HEK293 (cell line): ENCODE measurements at regions not wholly inside any gene's neighbourhood (a gene's known extent, or its start where the extent isn't known, plus 50 kb on each side); places are given as distances from the start of the nearest gene placed in this dataset.

Experiments
- CTCF ChIA-PET: fragments of 350-600 bp; formaldehyde crosslinking; extraction: SDS; loops from one replicate; lab custom pipeline; 2021; ENCODE audit warnings: antibody characterized with exemption; lab: Yijun Ruan, JAX
- POLR2A ChIA-PET: fragments of 300-600 bp; formaldehyde crosslinking; extraction: SDS; loops from one replicate; lab custom pipeline; 2020; ENCODE audit warnings: antibody characterized with exemption, inconsistent platforms; lab: Yijun Ruan, JAX
- H3K27ac ChIP-seq: fragments of 200-500 bp; sonication (Bioruptor generic); 2 replicates; pipeline ENCODE4 v1.5.1; 2014; ENCODE audit warnings: low read depth, low read length, control low read depth, inconsistent platforms; ENCODE audit errors: extremely low read depth
- H3K36me3 ChIP-seq, 2 experiments: fragments of 200-500 bp in 1 of 2; sonication (Bioruptor generic) in 1 of 2; 1 replicate in 1 of 2; 2 replicates in 1 of 2; pipeline ENCODE4 v1.5.1; 2014 to 2017; ENCODE audit warnings: inconsistent platforms in 2 of 2, low read length in 2 of 2; ENCODE audit not compliant: control insufficient read depth in 2 of 2, insufficient read depth in 1 of 2
- H3K4me1 ChIP-seq: fragments of 200-500 bp; sonication (Bioruptor generic); 2 replicates; pipeline ENCODE4 v1.5.1; 2014; ENCODE audit warnings: mild to moderate bottlenecking, low read length, inconsistent platforms; ENCODE audit not compliant: control insufficient read depth, insufficient read depth
- H3K4me3 ChIP-seq: 2 replicates; pipeline ENCODE4 v1.5.1; 2011; ENCODE audit warnings: low read depth, mild to moderate bottlenecking, control low read depth, low read length, moderate library complexity
- H3K9me3 ChIP-seq: fragments of 200-500 bp; sonication (Bioruptor generic); 2 replicates; pipeline ENCODE4 v1.5.1; 2014; ENCODE audit warnings: low read depth, low read length, inconsistent platforms; ENCODE audit not compliant: control insufficient read depth, insufficient read depth
- GLI4 ChIP-seq: fragments of 450-650 bp; formaldehyde crosslinking; IDR thresholded peaks from 2 replicates; pipeline ENCODE4 v1.5.1; 2016; ENCODE audit warnings: missing biosample characterization, missing genetic modification characterization
- KLF9 ChIP-seq: fragments of 450-650 bp; formaldehyde crosslinking; IDR thresholded peaks from 2 replicates; pipeline ENCODE4 v1.5.1; 2016; ENCODE audit warnings: missing biosample characterization, missing genetic modification characterization, low read depth
- OSR2 ChIP-seq: fragments of 450-650 bp; formaldehyde crosslinking; IDR thresholded peaks from 2 replicates; pipeline ENCODE4 v1.5.1; 2016; ENCODE audit warnings: missing biosample characterization, missing genetic modification characterization
- PRDM1 ChIP-seq: fragments of 450-650 bp; formaldehyde crosslinking; IDR thresholded peaks from 2 replicates; pipeline ENCODE4; 2016; ENCODE audit warnings: missing biosample characterization, missing genetic modification characterization
- TCF7L2 ChIP-seq: IDR thresholded peaks from 2 replicates; pipeline ENCODE4 v1.6.1; 2011; ENCODE audit warnings: low read depth, mild to moderate bottlenecking, inconsistent platforms, low read length, moderate library complexity, borderline replicate concordance
- WT1 ChIP-seq: fragments of 450-650 bp; formaldehyde crosslinking; IDR thresholded peaks from 2 replicates; pipeline ENCODE4 v1.5.1; 2016; ENCODE audit warnings: missing biosample characterization, missing genetic modification characterization
- ZBTB17 ChIP-seq: fragments of 450-650 bp; formaldehyde crosslinking; IDR thresholded peaks from 2 replicates; pipeline ENCODE4 v1.5.1; 2016; ENCODE audit warnings: missing biosample characterization, missing genetic modification characterization
- ZBTB48 ChIP-seq: fragments of 450-650 bp; formaldehyde crosslinking; IDR thresholded peaks from 2 replicates; pipeline ENCODE4 v1.5.1; 2016; ENCODE audit warnings: missing biosample characterization, missing genetic modification characterization
- ZBTB7A ChIP-seq: fragments of 450-650 bp; formaldehyde crosslinking; IDR thresholded peaks from 2 replicates; pipeline ENCODE4 v1.5.1; 2016; ENCODE audit warnings: low read depth, missing biosample characterization, missing genetic modification characterization
- ZNF138 ChIP-seq: fragments of 450-650 bp; formaldehyde crosslinking; IDR thresholded peaks from 2 replicates; pipeline ENCODE4 v1.5.1; 2016; ENCODE audit warnings: missing biosample characterization, missing genetic modification characterization, borderline replicate concordance
- ZNF169 ChIP-seq: fragments of 450-650 bp; formaldehyde crosslinking; IDR thresholded peaks from 2 replicates; pipeline ENCODE4 v1.5.1; 2016; ENCODE audit warnings: missing biosample characterization, missing genetic modification characterization
- ZNF2 ChIP-seq: fragments of 450-650 bp; formaldehyde crosslinking; IDR thresholded peaks from 2 replicates; pipeline ENCODE4 v1.5.1; 2016; ENCODE audit warnings: missing biosample characterization, missing genetic modification characterization
- ZNF223 ChIP-seq: fragments of 450-650 bp; formaldehyde crosslinking; IDR thresholded peaks from 2 replicates; pipeline ENCODE4 v1.5.1; 2016; ENCODE audit warnings: missing biosample characterization, missing genetic modification characterization
- ZNF248 ChIP-seq: fragments of 450-650 bp; formaldehyde crosslinking; IDR thresholded peaks from 2 replicates; pipeline ENCODE4 v1.5.1; 2017; ENCODE audit warnings: missing biosample characterization, missing genetic modification characterization
- ZNF394 ChIP-seq: fragments of 450-650 bp; formaldehyde crosslinking; IDR thresholded peaks from 2 replicates; pipeline ENCODE4 v1.5.1; 2016; ENCODE audit warnings: missing biosample characterization, missing genetic modification characterization, mild to moderate bottlenecking, moderate library complexity, borderline replicate concordance
- ZNF433 ChIP-seq: fragments of 450-650 bp; formaldehyde crosslinking; IDR thresholded peaks from 2 replicates; pipeline ENCODE4 v1.5.1; 2016; ENCODE audit warnings: missing biosample characterization, missing genetic modification characterization, low read depth
- ZNF521 ChIP-seq: fragments of 450-650 bp; formaldehyde crosslinking; IDR thresholded peaks from 2 replicates; pipeline ENCODE4 v1.5.1; 2017; ENCODE audit warnings: missing biosample characterization, mild to moderate bottlenecking, missing genetic modification characterization
- ZNF585B ChIP-seq: fragments of 450-650 bp; formaldehyde crosslinking; IDR thresholded peaks from 2 replicates; pipeline ENCODE4 v1.5.1; 2016; ENCODE audit warnings: missing biosample characterization, missing genetic modification characterization
- ZNF621 ChIP-seq: fragments of 450-650 bp; formaldehyde crosslinking; IDR thresholded peaks from 2 replicates; pipeline ENCODE4 v1.5.1; 2017; ENCODE audit warnings: missing biosample characterization, missing genetic modification characterization
- ZNF76 ChIP-seq: fragments of 450-650 bp; formaldehyde crosslinking; IDR thresholded peaks from 2 replicates; pipeline ENCODE4; 2016; ENCODE audit warnings: low read depth, missing biosample characterization, missing genetic modification characterization, borderline replicate concordance
- ZNF837 ChIP-seq: fragments of 450-650 bp; formaldehyde crosslinking; IDR thresholded peaks from 2 replicates; pipeline ENCODE4 v1.5.1; 2016; ENCODE audit warnings: missing biosample characterization, missing genetic modification characterization
- ZSCAN30 ChIP-seq: fragments of 450-650 bp; IDR thresholded peaks from 2 replicates; pipeline ENCODE4 v1.5.1; 2018; ENCODE audit warnings: missing biosample characterization, mild to moderate bottlenecking, missing genetic modification characterization, moderate library complexity
- TF ChIP-seq, protein P1 (sequence below): fragments of 450-650 bp; formaldehyde crosslinking; IDR thresholded peaks from 2 replicates; pipeline ENCODE4 v1.5.1; 2016; ENCODE audit warnings: missing biosample characterization, missing genetic modification characterization, low read depth
- TF ChIP-seq, protein P2 (sequence below): fragments of 450-650 bp; formaldehyde crosslinking; IDR thresholded peaks from 2 replicates; pipeline ENCODE4 v1.5.1; 2016; ENCODE audit warnings: missing biosample characterization, missing genetic modification characterization, low read depth
- TF ChIP-seq, protein P3 (sequence below): fragments of 450-650 bp; formaldehyde crosslinking; IDR thresholded peaks from 2 replicates; pipeline ENCODE4 v1.5.1; 2016; ENCODE audit warnings: missing biosample characterization, missing genetic modification characterization

DNA sequence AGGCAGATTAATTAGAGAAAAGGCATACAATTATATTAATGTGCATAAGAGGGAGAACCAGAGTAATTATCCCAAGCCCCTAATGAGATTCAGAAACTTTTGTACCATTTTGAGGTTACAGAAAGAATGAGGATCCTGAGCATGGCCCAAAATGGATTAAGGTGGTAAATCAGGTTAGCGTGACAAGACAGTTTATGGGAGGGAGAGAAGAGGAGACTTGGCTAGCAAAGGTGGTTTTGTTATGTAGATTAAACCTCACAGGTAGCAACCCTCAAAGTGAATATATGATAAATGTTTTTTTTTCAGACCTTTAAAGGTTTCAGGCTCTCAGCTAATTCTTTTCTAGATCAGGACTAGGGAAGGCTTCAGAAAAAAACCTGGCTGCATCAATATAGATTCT is 781.8 kb downstream of the FAM133A start:
- no peak for TF ChIP-seq ZNF585B (tag by site-specific recombination)
- H3K4me3 ChIP-seq: no peak overlapping the region
- no peak overlapping the region for H3K27ac ChIP-seq
- ChIA-PET POLR2A (no interaction called here), CTCF (no interaction called here)
- H3K9me3 ChIP-seq: no peaks in the 10 kb centered on the region
- H3K4me1 ChIP-seq: no peaks in the 10 kb centered on the region
- no peaks in the 10 kb centered on the region for H3K36me3 ChIP-seq

DNA sequence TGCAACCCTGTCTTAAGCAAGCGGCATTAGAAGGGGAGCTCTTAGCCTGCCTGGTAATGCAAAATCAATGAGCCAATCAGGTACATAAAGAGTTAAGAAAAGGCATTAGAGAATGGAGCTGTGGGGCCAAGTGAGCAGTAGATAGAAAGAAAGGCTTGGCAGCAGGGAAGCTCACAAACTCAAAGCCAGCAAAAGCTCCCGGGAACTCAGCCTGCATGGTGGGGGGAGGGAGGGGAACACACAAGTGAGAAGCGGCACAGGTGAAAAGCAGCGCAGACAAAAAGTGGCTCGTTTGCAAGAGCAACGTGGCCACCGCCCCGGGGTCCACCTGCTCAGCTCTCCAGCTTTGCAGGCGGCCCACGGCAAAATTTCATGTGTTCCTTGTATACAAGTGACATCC is 818.5 kb downstream of the FAM133A start:
- ChIA-PET POLR2A (no interaction called here), CTCF (no interaction called here)
- Histone ChIP-seq H3K4me3 (no peak overlapping the region), H3K9me3 (no peaks in the 10 kb centered on the region), H3K27ac (no peak overlapping the region), H3K4me1 (no peaks in the 10 kb centered on the region), H3K36me3 (no peaks in the 10 kb centered on the region)
- TF ChIP-seq OSR2 (tag by site-specific recombination) (no peak), ZNF521 (tag by site-specific recombination) (no peak), ZNF433 (tag by site-specific recombination) (no peak), ZNF248 (no peak), ZNF2 (tag by site-specific recombination) (no peak), ZNF394 (no peak), ZBTB17 (tag by site-specific recombination) (no peak), PRDM1 (tag by site-specific recombination) (no peak), ZNF621 (no peak), WT1 (tag by site-specific recombination) (no peak), GLI4 (tag by site-specific recombination) (no peak), ZBTB7A (tag by site-specific recombination) (no peak), TCF7L2 (no peak), ZNF837 (tag by site-specific recombination) (no peak)

DNA sequence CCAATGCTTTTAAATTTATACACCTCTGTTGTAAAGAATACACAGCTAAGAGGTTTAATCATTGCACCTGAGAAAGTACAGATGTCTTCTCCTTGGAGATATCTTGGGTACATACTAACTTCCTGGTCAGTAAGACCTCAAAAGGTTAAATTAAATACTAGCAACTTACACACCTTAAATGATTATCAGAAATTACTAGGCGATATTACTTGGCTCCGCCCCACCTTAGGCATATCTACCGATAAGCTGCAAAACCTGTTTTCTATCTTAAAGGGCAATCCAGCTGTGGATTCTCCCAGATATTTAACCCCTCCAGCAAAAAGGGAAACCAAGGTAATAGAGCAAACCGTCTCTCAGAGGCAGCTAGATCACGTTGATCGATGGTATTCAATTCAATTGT is 819.4 kb downstream of the FAM133A start:
- H3K4me1 ChIP-seq: no peaks in the 10 kb centered on the region
- H3K9me3 ChIP-seq: no peaks in the 10 kb centered on the region
- POLR2A ChIA-PET: no interaction called here
- TF ChIP-seq ZBTB48 (no peak), KLF9 (tag by site-specific recombination) (no peak), ZNF76 (tag by site-specific recombination) (no peak), ZNF138 (no peak), ZNF223 (tag by site-specific recombination) (no peak), ZSCAN30 (tag by site-specific recombination) (no peak), ZNF169 (tag by site-specific recombination) (no peak), ZNF394 (no peak)
- TF ChIP-seq, protein P1, sequence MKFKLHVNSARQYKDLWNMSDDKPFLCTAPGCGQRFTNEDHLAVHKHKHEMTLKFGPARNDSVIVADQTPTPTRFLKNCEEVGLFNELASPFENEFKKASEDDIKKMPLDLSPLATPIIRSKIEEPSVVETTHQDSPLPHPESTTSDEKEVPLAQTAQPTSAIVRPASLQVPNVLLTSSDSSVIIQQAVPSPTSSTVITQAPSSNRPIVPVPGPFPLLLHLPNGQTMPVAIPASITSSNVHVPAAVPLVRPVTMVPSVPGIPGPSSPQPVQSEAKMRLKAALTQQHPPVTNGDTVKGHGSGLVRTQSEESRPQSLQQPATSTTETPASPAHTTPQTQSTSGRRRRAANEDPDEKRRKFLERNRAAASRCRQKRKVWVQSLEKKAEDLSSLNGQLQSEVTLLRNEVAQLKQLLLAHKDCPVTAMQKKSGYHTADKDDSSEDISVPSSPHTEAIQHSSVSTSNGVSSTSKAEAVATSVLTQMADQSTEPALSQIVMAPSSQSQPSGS (tag by site-specific recombination): no peak
- TF ChIP-seq, protein P2, sequence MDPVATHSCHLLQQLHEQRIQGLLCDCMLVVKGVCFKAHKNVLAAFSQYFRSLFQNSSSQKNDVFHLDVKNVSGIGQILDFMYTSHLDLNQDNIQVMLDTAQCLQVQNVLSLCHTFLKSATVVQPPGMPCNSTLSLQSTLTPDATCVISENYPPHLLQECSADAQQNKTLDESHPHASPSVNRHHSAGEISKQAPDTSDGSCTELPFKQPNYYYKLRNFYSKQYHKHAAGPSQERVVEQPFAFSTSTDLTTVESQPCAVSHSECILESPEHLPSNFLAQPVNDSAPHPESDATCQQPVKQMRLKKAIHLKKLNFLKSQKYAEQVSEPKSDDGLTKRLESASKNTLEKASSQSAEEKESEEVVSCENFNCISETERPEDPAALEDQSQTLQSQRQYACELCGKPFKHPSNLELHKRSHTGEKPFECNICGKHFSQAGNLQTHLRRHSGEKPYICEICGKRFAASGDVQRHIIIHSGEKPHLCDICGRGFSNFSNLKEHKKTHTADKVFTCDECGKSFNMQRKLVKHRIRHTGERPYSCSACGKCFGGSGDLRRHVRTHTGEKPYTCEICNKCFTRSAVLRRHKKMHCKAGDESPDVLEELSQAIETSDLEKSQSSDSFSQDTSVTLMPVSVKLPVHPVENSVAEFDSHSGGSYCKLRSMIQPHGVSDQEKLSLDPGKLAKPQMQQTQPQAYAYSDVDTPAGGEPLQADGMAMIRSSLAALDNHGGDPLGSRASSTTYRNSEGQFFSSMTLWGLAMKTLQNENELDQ: no peak
- TF ChIP-seq, protein P3, sequence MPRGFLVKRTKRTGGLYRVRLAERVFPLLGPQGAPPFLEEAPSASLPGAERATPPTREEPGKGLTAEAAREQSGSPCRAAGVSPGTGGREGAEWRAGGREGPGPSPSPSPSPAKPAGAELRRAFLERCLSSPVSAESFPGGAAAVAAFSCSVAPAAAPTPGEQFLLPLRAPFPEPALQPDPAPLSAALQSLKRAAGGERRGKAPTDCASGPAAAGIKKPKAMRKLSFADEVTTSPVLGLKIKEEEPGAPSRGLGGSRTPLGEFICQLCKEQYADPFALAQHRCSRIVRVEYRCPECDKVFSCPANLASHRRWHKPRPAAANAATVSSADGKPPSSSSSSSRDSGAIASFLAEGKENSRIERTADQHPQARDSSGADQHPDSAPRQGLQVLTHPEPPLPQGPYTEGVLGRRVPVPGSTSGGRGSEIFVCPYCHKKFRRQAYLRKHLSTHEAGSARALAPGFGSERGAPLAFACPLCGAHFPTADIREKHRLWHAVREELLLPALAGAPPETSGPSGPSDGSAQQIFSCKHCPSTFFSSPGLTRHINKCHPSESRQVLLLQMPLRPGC (tag by site-specific recombination): no peak
- TF ChIP-seq, all 188 proteins: peak for 0
- H3K36me3 ChIP-seq: no peaks in the 10 kb centered on the region
- CTCF ChIA-PET: no interaction called here
- no peak overlapping the region for H3K4me3 ChIP-seq
- no peak overlapping the region for H3K27ac ChIP-seq
